ENCODE measurements at regions not wholly inside any gene's neighbourhood (a gene's known extent, or its start where the extent isn't known, plus 50 kb on each side); places are given as distances from the start of the nearest gene placed in this dataset.

GRCh38 chr13:40472427-40473220 lies 193.8 kb downstream of the FOXO1 start:
- no peak for TF ChIP-seq POLR2A (IDR thresholded peaks at IDR 0.05)
- TF ChIP-seq CTCF (IDR thresholded peaks at IDR 0.05) = no peak
- no peak for TF ChIP-seq POLR2AphosphoS5 (IDR thresholded peaks at IDR 0.05)
